ENCODE measurements at regions not wholly inside any gene's neighbourhood (a gene's known extent, or its start where the extent isn't known, plus 50 kb on each side); places are given as distances from the start of the nearest gene placed in this dataset.

- ATAC-seq (ENCODE audit: low FRiP score in 2 of 2), result no peak
- Histone ChIP-seq H3K36me3 (no peaks in the 10 kb centered on the region), H3K4me3 (no peak overlapping the region), H3K4me1 (no peaks in the 10 kb centered on the region), H3K27me3 (no peaks in the 10 kb centered on the region), H3K27ac (no peak overlapping the region), H3K9me3 (no peaks in the 10 kb centered on the region)
- no peak for DNase-seq
- TF ChIP-seq POLR2AphosphoS5 (IDR thresholded peaks at IDR 0.05), result no peak
- TF ChIP-seq CTCF (IDR thresholded peaks at IDR 0.05), result no peak
- no peak for TF ChIP-seq POLR2A (IDR thresholded peaks at IDR 0.05)
- no peak for TF ChIP-seq EP300 (IDR thresholded peaks at IDR 0.05)
These were observed 51.0 kb upstream of the GORAB start for GRCh38 chr1:170481000-170481399.
